ENCODE measurements at regions not wholly inside any gene's neighbourhood (a gene's known extent, or its start where the extent isn't known, plus 50 kb on each side); places are given as distances from the start of the nearest gene placed in this dataset.

DNA sequence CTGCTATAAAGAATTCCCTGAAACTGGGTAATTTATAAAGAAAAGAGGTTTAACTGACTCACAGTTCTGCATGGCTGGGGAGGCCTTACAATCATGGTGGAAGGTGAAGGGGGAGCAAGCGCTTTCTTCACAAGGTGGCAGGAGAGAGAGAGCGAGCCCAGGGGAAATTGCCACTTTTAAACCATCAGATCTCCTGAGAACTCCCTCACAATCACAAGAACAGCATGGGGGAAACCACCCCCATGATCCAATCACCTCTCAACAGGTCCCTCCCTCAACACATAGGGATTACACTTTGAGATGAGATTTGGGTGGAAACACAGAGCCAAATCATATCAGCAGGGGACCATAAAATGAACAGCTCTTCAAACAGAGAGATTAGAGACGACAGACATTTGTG is 198.6 kb downstream of the MAGEB5 start:
- no peaks in the 10 kb centered on the region for H3K9me3 ChIP-seq (ENCODE audit: low read length)
- H3K36me3 ChIP-seq (ENCODE audit: insufficient read depth, low read length), result no peaks in the 10 kb centered on the region
- H3K27ac ChIP-seq (ENCODE audit: low read depth, low read length, poor library complexity, severe bottlenecking), result no peak overlapping the region
- H3K4me2 ChIP-seq (ENCODE audit: low read length), result no peak overlapping the region
- H4K20me1 ChIP-seq (ENCODE audit: insufficient read depth, low read length), result no peaks in the 10 kb centered on the region
- TF ChIP-seq EZH2 (IDR thresholded peaks at IDR 0.05; ENCODE audit: borderline replicate concordance, low read length), result no peak
- H3K27me3 ChIP-seq (ENCODE audit: insufficient read depth, low read length), result no peaks in the 10 kb centered on the region
- H3K9ac ChIP-seq (ENCODE audit: low read length), result no peak overlapping the region
- H3K4me3 ChIP-seq (ENCODE audit: low read depth, low read length, poor library complexity, severe bottlenecking), result no peak overlapping the region
- H3K9me2 ChIP-seq (ENCODE audit: low read depth, low read length), result no peaks in the 10 kb centered on the region
- no peaks in the 10 kb centered on the region for H3K4me1 ChIP-seq (ENCODE audit: insufficient read depth, low read length, severe bottlenecking)
- H3K79me2 ChIP-seq (ENCODE audit: insufficient read depth, low read length), result no peaks in the 10 kb centered on the region
- no peak overlapping the region for H2AFZ ChIP-seq (ENCODE audit: low read length)
- no peaks in the 10 kb centered on the region for H3F3A ChIP-seq (ENCODE audit: insufficient read depth, low read length)

DNA sequence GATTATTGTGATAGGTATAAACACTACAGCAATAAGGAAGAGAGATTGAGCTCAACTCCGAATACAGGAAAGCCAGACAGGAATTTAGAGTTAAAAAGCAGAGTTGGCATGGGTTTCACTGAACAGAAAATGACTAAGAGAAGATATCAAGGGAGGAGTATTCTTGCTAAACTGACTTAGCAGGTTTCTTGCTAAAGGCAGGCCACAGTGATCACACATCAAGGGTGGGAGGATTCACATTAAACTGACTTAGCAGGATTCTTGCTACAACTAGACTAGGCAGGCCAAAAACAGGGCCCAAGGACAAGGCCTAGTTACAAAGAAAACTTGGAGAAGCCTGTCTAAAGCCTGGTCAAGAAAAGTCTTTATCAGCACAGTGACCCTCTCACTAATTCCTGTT is 195.1 kb downstream of the MAGEB5 start:
- no peak overlapping the region for H3K4me3 ChIP-seq (ENCODE audit: low read depth, low read length, poor library complexity, severe bottlenecking)
- no peaks in the 10 kb centered on the region for H3K27me3 ChIP-seq (ENCODE audit: insufficient read depth, low read length)

DNA sequence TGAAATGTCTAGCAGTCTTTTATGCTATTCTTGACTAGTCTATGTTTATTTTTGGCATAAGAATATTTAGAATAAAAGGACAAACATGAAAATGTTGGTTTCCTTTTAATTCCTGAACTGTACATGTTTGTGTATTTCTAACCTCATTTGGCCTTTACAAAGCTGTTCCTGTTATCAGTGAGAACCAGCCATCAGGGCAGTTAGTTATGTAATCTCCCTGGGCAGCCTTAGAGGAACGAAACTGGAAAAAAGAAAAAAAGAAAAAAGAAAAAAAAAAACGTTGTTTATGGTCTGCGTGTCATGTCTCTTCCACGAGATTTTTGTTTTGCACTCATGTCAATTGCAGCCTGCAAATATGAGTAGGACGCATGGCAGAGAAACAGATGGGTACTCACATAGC is 193.7 kb downstream of the MAGEB5 start:
- no peak overlapping the region for H3K27ac ChIP-seq (ENCODE audit: low read depth, low read length, poor library complexity, severe bottlenecking)
- H2AFZ ChIP-seq (ENCODE audit: low read length), result no peak overlapping the region
- H3K4me1 ChIP-seq (ENCODE audit: insufficient read depth, low read length, severe bottlenecking), result no peaks in the 10 kb centered on the region
- H3K4me2 ChIP-seq (ENCODE audit: low read length), result no peak overlapping the region
- no peaks in the 10 kb centered on the region for H4K20me1 ChIP-seq (ENCODE audit: insufficient read depth, low read length)
- no peaks in the 10 kb centered on the region for H3K36me3 ChIP-seq (ENCODE audit: insufficient read depth, low read length)
- H3K4me3 ChIP-seq (ENCODE audit: low read depth, low read length, poor library complexity, severe bottlenecking), result no peak overlapping the region
- H3F3A ChIP-seq (ENCODE audit: insufficient read depth, low read length), result no peaks in the 10 kb centered on the region
- no peaks in the 10 kb centered on the region for H3K79me2 ChIP-seq (ENCODE audit: insufficient read depth, low read length)
- H3K9ac ChIP-seq (ENCODE audit: low read length), result no peak overlapping the region
- H3K9me3 ChIP-seq (ENCODE audit: low read length), result no peaks in the 10 kb centered on the region
- TF ChIP-seq EZH2 (IDR thresholded peaks at IDR 0.05; ENCODE audit: borderline replicate concordance, low read length), result no peak
- TF ChIP-seq, protein P1, sequence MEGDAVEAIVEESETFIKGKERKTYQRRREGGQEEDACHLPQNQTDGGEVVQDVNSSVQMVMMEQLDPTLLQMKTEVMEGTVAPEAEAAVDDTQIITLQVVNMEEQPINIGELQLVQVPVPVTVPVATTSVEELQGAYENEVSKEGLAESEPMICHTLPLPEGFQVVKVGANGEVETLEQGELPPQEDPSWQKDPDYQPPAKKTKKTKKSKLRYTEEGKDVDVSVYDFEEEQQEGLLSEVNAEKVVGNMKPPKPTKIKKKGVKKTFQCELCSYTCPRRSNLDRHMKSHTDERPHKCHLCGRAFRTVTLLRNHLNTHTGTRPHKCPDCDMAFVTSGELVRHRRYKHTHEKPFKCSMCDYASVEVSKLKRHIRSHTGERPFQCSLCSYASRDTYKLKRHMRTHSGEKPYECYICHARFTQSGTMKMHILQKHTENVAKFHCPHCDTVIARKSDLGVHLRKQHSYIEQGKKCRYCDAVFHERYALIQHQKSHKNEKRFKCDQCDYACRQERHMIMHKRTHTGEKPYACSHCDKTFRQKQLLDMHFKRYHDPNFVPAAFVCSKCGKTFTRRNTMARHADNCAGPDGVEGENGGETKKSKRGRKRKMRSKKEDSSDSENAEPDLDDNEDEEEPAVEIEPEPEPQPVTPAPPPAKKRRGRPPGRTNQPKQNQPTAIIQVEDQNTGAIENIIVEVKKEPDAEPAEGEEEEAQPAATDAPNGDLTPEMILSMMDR (IDR thresholded peaks at IDR 0.05; ENCODE audit: low read length), result no peak
- H3K27me3 ChIP-seq (ENCODE audit: insufficient read depth, low read length), result no peaks in the 10 kb centered on the region
- no peaks in the 10 kb centered on the region for H3K9me2 ChIP-seq (ENCODE audit: low read depth, low read length)

More for the DNA sequence above, 195.1 kb downstream of the MAGEB5 start:
- no peak overlapping the region for H3K9ac ChIP-seq (ENCODE audit: low read length)
- H3K4me1 ChIP-seq (ENCODE audit: insufficient read depth, low read length, severe bottlenecking), result no peaks in the 10 kb centered on the region
- TF ChIP-seq EZH2 (IDR thresholded peaks at IDR 0.05; ENCODE audit: borderline replicate concordance, low read length), result no peak
- TF ChIP-seq, protein P1 (IDR thresholded peaks at IDR 0.05; ENCODE audit: low read length), result no peak
- H3F3A ChIP-seq (ENCODE audit: insufficient read depth, low read length), result no peaks in the 10 kb centered on the region
- no peaks in the 10 kb centered on the region for H3K79me2 ChIP-seq (ENCODE audit: insufficient read depth, low read length)
- no peak overlapping the region for H2AFZ ChIP-seq (ENCODE audit: low read length)
- no peaks in the 10 kb centered on the region for H3K9me2 ChIP-seq (ENCODE audit: low read depth, low read length)
- no peak overlapping the region for H3K4me2 ChIP-seq (ENCODE audit: low read length)
- H3K36me3 ChIP-seq (ENCODE audit: insufficient read depth, low read length), result no peaks in the 10 kb centered on the region
- H4K20me1 ChIP-seq (ENCODE audit: insufficient read depth, low read length), result no peaks in the 10 kb centered on the region
- no peaks in the 10 kb centered on the region for H3K9me3 ChIP-seq (ENCODE audit: low read length)
- H3K27ac ChIP-seq (ENCODE audit: low read depth, low read length, poor library complexity, severe bottlenecking), result no peak overlapping the region

DNA sequence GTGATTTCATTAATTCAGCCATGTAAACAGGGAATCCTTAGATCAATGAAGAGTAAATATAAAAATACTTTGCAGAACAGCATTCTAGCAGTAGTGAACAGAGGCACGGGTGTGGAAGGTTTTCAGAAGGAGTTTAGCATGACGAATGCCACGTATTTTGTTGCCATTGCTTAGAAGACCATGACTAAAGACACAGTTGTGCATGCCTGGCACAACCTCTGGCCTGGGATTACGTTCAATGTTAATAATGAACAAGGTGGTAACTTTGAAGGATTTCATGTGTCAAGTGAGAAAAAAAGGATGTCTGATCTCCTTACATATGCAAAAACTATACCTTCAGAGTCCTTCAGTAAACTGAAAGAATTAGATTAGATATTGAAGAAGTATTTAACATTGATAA is 171.9 kb downstream of the MAGEB5 start:
- no peaks in the 10 kb centered on the region for H3K9me3 ChIP-seq (ENCODE audit: low read length)
- H3K27ac ChIP-seq (ENCODE audit: low read depth, low read length, poor library complexity, severe bottlenecking), result no peak overlapping the region
- H3K4me1 ChIP-seq (ENCODE audit: insufficient read depth, low read length, severe bottlenecking), result no peaks in the 10 kb centered on the region
- no peak overlapping the region for H3K4me3 ChIP-seq (ENCODE audit: low read depth, low read length, poor library complexity, severe bottlenecking)
- no peaks in the 10 kb centered on the region for H3K9me2 ChIP-seq (ENCODE audit: low read depth, low read length)
- H3K4me2 ChIP-seq (ENCODE audit: low read length), result no peak overlapping the region
- no peaks in the 10 kb centered on the region for H4K20me1 ChIP-seq (ENCODE audit: insufficient read depth, low read length)
- H2AFZ ChIP-seq (ENCODE audit: low read length), result no peak overlapping the region
- H3K36me3 ChIP-seq (ENCODE audit: insufficient read depth, low read length), result no peaks in the 10 kb centered on the region
- TF ChIP-seq EZH2 (IDR thresholded peaks at IDR 0.05; ENCODE audit: borderline replicate concordance, low read length), result no peak
- TF ChIP-seq, protein P1 (IDR thresholded peaks at IDR 0.05; ENCODE audit: low read length), result no peak
- no peaks in the 10 kb centered on the region for H3F3A ChIP-seq (ENCODE audit: insufficient read depth, low read length)
- H3K9ac ChIP-seq (ENCODE audit: low read length), result no peak overlapping the region
- H3K79me2 ChIP-seq (ENCODE audit: insufficient read depth, low read length), result no peaks in the 10 kb centered on the region
- H3K27me3 ChIP-seq (ENCODE audit: insufficient read depth, low read length), result no peaks in the 10 kb centered on the region

All from OCI-LY1 (cell line).